ENCODE measurements at regions not wholly inside any gene's neighbourhood (a gene's known extent, or its start where the extent isn't known, plus 50 kb on each side); places are given as distances from the start of the nearest gene placed in this dataset.

DNA sequence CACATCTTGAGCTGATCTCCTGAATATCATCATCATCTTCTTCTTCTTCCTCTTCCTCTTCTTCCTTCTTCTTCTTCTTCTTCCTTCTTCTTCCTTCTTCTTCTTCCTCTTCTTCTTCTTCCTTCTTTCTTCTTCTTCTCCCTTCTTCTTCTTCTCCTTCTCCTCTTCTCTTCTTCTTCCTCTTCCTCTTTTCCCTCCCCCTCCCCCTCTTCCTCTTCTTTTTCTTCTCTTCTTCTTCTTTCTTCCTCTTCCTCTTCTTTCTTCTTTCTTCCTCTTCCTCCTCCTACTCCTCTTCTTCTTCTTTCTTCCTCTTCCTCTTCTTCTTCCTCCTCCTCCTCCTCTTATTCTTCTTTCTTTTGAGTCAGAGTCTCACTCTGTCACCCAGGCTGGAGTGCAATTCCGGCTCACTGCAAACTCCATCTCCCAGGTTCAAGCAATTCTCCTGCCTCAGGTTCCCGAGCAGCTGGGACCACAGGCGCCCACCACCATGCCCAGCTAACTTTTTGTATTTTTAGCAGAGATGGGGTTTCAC, 197.9 kb upstream of the NANOGP8 start:
- POLR2A ChIA-PET, result no interaction called here
- FAIRE-seq, result no peak
- no peak for DNase-seq (ENCODE audit: low read depth in 1 of 2, low spot score in 1 of 2)
- no peak overlapping the region for H3K4me2 ChIP-seq
- H3K9me3 ChIP-seq, result peaks cover 9% of the 10 kb centered on the region
- CTCF ChIA-PET, result interaction anchor here (1.6 to 1.8 kb wide), 2 partner anchors 10 to 205 kb away, joined by 5 to 9 read pairs; no protein-coding TSS in a partner anchor
- ATAC-seq, result no peak
- no peaks in the 10 kb centered on the region for H3K4me1 ChIP-seq
- 31% methylated on average over 3 of the region's 3 CpGs for WGBS (ENCODE audit: missing lambda C conversion rate)
- TF ChIP-seq KDM5A (IDR thresholded peaks at IDR 0.05), result no peak
- no peak for TF ChIP-seq POLR2AphosphoS2 (conservative IDR thresholded peaks at IDR 0.05; ENCODE audit: low read length)
- TF ChIP-seq, protein P1, sequence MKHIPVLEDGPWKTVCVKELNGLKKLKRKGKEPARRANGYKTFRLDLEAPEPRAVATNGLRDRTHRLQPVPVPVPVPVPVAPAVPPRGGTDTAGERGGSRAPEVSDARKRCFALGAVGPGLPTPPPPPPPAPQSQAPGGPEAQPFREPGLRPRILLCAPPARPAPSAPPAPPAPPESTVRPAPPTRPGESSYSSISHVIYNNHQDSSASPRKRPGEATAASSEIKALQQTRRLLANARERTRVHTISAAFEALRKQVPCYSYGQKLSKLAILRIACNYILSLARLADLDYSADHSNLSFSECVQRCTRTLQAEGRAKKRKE (CRISPR knock-in tag; IDR thresholded peaks at IDR 0.05; ENCODE audit: low read depth), result no peak
- no peak for TF ChIP-seq PHF8 (IDR thresholded peaks at IDR 0.05; ENCODE audit: borderline replicate concordance, low read depth)
- no peak for TF ChIP-seq JUNB (IDR thresholded peaks at IDR 0.05)
- no peak for TF ChIP-seq HOXB13 (CRISPR knock-in tag; IDR thresholded peaks at IDR 0.05; ENCODE audit: low read depth)
- TF ChIP-seq KDM1A (IDR thresholded peaks at IDR 0.05; ENCODE audit: low read depth), result no peak
- no peak for TF ChIP-seq CBX2 (IDR thresholded peaks at IDR 0.05; ENCODE audit: borderline replicate concordance, low read depth)
- TF ChIP-seq MYC (IDR thresholded peaks at IDR 0.05; ENCODE audit: borderline replicate concordance, low read length), result no peak
- no peak for TF ChIP-seq POLR2A (IDR thresholded peaks at IDR 0.05; ENCODE audit: low read length)
- TF ChIP-seq, protein P2, sequence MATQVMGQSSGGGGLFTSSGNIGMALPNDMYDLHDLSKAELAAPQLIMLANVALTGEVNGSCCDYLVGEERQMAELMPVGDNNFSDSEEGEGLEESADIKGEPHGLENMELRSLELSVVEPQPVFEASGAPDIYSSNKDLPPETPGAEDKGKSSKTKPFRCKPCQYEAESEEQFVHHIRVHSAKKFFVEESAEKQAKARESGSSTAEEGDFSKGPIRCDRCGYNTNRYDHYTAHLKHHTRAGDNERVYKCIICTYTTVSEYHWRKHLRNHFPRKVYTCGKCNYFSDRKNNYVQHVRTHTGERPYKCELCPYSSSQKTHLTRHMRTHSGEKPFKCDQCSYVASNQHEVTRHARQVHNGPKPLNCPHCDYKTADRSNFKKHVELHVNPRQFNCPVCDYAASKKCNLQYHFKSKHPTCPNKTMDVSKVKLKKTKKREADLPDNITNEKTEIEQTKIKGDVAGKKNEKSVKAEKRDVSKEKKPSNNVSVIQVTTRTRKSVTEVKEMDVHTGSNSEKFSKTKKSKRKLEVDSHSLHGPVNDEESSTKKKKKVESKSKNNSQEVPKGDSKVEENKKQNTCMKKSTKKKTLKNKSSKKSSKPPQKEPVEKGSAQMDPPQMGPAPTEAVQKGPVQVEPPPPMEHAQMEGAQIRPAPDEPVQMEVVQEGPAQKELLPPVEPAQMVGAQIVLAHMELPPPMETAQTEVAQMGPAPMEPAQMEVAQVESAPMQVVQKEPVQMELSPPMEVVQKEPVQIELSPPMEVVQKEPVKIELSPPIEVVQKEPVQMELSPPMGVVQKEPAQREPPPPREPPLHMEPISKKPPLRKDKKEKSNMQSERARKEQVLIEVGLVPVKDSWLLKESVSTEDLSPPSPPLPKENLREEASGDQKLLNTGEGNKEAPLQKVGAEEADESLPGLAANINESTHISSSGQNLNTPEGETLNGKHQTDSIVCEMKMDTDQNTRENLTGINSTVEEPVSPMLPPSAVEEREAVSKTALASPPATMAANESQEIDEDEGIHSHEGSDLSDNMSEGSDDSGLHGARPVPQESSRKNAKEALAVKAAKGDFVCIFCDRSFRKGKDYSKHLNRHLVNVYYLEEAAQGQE (IDR thresholded peaks at IDR 0.05), result no peak
- no peak for TF ChIP-seq HOXA7 (CRISPR knock-in tag; IDR thresholded peaks at IDR 0.05)
- no peak for TF ChIP-seq CHD4 (IDR thresholded peaks at IDR 0.05; ENCODE audit: borderline replicate concordance)
- no peak for TF ChIP-seq CBX8 (IDR thresholded peaks at IDR 0.05)
- TF ChIP-seq MAZ (IDR thresholded peaks at IDR 0.05; ENCODE audit: borderline replicate concordance, low read depth, low read length), result no peak
- TF ChIP-seq, protein P3, sequence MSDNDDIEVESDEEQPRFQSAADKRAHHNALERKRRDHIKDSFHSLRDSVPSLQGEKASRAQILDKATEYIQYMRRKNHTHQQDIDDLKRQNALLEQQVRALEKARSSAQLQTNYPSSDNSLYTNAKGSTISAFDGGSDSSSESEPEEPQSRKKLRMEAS (IDR thresholded peaks at IDR 0.05), result no peak
- no peak for TF ChIP-seq HDAC2 (IDR thresholded peaks at IDR 0.05)
- TF ChIP-seq, protein P4, sequence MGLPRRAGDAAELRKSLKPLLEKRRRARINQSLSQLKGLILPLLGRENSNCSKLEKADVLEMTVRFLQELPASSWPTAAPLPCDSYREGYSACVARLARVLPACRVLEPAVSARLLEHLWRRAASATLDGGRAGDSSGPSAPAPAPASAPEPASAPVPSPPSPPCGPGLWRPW (IDR thresholded peaks at IDR 0.05), result no peak
- no peak for TF ChIP-seq RCOR1 (IDR thresholded peaks at IDR 0.05; ENCODE audit: low read depth, low read length)
- no peak for TF ChIP-seq FOSB (CRISPR knock-in tag; IDR thresholded peaks at IDR 0.05)
- H3K27ac ChIP-seq, result no peak overlapping the region
- H3K4me3 ChIP-seq, result no peak overlapping the region

DNA sequence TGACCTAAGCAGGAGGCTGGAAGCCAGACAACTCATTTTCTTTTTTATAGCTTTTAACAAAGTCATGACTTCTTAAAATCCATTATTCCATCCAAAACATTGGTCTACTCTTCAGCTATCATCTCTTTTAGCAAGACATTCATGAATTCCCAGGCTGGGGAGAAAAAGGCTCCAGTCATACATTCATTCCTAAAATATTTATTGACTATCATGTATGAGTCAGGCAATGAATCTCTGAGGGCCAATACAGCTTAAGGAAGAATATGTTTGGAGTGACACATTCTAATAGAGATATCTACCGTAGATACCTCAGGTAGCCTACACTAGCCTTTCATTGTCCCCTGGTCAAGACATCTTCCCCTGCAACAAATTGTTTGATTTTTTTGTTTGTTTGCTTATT, 196.4 kb upstream of the NANOGP8 start:
- Histone ChIP-seq H3K4me2 (no peak overlapping the region), H3K4me3 (no peak overlapping the region), H3K9me3 (peaks cover 23% of the 10 kb centered on the region), H3K4me1 (no peaks in the 10 kb centered on the region), H3K27ac (no peak overlapping the region)
- DNase-seq (ENCODE audit: low read depth in 1 of 2, low spot score in 1 of 2) (no peak), FAIRE-seq (no peak), ATAC-seq (no peak; a peak in 1 of 6 replicates)
- TF ChIP-seq MAFK (IDR thresholded peaks at IDR 0.05; ENCODE audit: partially characterized antibody) (no peak), RAD21 (conservative IDR thresholded peaks at IDR 0.05 in 1 of 2, IDR thresholded peaks at IDR 0.05 in 1 of 2) (no peak), MAZ (IDR thresholded peaks at IDR 0.05; ENCODE audit: borderline replicate concordance, low read depth, low read length) (no peak), POLR2AphosphoS2 (conservative IDR thresholded peaks at IDR 0.05; ENCODE audit: low read length) (no peak), HDAC2 (IDR thresholded peaks at IDR 0.05) (no peak), NFE2L2 (conservative IDR thresholded peaks at IDR 0.05; ENCODE audit: low read length) (no peak), FOSB (CRISPR knock-in tag; IDR thresholded peaks at IDR 0.05) (no peak), TFCP2L1 (CRISPR knock-in tag; IDR thresholded peaks at IDR 0.05) (no peak), FOSL2 (IDR thresholded peaks at IDR 0.05) (no peak), FOSL2 (CRISPR knock-in tag; IDR thresholded peaks at IDR 0.05) (no peak), CHD4 (IDR thresholded peaks at IDR 0.05; ENCODE audit: borderline replicate concordance) (no peak), BHLHE40 (IDR thresholded peaks at IDR 0.05; ENCODE audit: low read depth, low read length) (no peak)
- TF ChIP-seq, protein P5, sequence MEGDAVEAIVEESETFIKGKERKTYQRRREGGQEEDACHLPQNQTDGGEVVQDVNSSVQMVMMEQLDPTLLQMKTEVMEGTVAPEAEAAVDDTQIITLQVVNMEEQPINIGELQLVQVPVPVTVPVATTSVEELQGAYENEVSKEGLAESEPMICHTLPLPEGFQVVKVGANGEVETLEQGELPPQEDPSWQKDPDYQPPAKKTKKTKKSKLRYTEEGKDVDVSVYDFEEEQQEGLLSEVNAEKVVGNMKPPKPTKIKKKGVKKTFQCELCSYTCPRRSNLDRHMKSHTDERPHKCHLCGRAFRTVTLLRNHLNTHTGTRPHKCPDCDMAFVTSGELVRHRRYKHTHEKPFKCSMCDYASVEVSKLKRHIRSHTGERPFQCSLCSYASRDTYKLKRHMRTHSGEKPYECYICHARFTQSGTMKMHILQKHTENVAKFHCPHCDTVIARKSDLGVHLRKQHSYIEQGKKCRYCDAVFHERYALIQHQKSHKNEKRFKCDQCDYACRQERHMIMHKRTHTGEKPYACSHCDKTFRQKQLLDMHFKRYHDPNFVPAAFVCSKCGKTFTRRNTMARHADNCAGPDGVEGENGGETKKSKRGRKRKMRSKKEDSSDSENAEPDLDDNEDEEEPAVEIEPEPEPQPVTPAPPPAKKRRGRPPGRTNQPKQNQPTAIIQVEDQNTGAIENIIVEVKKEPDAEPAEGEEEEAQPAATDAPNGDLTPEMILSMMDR (IDR thresholded peaks at IDR 0.05), result no peak
- TF ChIP-seq, protein P2 (IDR thresholded peaks at IDR 0.05), result no peak
- 10% methylated on average over 1 of the region's 1 CpG for WGBS (ENCODE audit: missing lambda C conversion rate)
- ChIA-PET POLR2A (no interaction called here), CTCF (interaction anchor here (1.3 to 2.1 kb wide), 4 partner anchors 8 to 204 kb away, joined by 4 to 10 read pairs (median 7); no protein-coding TSS in a partner anchor)
